GM19467 (cell line): ENCODE measurements at regions not wholly inside any gene's neighbourhood (a gene's known extent, or its start where the extent isn't known, plus 50 kb on each side); places are given as distances from the start of the nearest gene placed in this dataset.

Experiments
- ATAC-seq: cut with Tn5 transposase; IDR thresholded peaks from one replicate; pipeline ENCODE4 v1.9.1; 2021; ENCODE audit warnings: mild to moderate bottlenecking, moderate library complexity; ENCODE audit not compliant: unreplicated experiment

DNA sequence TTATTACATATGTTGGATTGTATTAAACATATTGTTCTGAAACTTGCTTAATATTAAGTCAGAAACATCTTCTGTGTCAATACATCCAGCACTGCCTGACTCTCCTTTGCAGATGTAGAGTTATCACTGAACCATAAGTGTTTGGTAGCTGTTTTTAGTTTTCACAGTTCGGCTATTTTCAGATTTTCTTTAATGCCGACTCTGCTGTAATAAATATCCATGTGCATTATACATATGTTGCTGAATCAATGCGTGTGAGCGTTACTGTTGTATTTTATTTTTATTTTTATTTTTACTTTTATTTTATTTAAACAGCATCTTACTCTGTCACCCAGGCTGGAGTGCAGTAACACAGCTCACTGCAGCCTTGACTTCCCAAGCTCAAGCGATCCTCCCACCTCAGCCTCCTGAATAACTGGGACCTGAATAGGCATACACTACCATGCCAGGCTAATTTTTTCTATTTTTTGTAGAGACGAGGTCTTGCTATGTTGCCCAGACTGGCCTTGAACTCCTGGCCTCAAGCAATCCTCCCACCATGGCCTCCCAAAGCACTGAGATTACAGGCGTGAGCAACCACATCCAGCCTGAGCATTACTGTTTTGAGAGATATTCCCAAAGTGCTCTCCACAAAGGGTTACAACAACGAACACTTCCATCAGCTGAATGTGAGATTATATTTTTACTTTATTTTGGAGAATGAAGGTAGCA, 50.7 kb upstream of the NOCT start:
- no peak for ATAC-seq

DNA sequence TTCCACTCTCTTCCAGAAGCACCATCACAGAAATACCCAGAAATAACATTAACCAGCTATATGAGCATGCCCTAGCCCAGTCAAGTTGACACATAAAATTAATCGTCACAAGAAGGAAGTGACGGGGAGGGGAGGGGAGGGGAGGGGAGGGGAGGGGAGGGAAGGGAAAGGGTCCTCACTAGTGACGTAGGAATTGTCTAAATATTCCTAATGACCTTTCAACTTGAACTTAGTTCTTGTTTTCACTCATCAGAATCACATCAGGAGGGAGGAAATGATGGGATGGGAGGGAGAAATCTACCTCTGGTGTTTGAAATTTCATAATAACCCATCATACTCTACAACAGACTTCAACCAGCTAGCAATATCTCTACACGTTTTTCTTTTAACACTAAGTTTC, 52.2 kb upstream of the NOCT start:
- no peak for ATAC-seq

DNA sequence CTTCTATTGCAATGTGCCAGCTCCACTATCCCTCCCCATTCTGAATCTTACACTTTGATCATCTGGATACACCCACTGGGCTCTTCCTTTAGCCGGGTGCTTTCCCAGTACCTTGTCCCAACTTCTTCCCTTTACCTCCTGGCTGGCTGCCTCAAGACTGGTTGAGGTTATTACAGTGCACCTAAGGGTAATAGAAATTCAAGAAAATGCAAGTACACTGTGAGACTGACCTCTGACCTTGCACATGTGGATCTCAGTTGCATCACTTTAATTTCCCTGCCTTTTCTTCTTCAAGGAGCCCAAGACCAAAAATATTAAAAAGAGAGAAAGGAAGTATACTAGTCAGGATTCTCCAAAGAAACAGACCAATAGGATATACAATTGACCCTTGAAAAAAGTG, 53.9 kb upstream of the NOCT start:
- no peak for ATAC-seq

DNA sequence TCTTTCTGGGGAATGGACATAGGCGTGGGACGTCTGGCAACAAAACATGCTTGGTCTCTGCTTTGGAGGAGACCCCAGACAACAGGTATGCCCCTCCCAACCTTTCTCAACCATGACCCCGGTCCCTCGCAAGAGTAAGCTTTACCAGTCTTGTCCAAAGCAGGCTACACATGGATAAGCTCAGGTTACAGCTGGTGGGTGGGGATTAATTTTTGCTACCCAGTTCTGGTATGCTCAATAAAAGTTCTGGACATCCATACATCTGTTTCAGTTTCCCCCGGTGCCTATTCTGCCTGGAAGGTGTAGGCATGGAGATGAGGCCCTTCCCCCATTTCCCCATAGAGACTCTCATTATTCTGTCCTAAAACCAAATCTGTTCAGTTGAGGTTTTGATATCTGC, 54.5 kb upstream of the NOCT start:
- ATAC-seq = no peak

DNA sequence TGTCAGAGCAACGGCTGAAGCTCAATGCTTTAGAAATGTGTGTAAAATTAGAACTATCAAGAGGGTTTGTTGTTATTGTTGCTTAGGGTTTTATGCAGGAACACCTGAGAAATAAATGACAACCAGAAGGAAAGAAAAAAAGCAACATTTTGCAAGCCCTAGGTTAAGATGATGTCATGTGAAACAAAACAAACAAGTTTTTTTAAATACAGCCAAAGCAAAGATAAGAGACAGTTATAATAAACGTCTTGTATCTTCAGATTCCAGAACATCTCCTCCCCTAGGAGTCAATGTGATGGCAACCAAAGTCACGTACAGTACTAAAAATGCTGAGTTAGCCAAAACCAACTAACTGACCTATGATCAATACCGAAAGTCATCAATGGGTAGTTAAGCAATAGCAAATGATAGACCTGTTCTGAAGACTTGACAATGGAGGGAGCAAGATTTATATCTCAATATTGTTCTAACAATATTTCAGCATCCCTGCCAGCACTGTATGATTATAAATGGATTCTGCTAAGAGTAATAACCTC, 55.3 kb upstream of the NOCT start:
- ATAC-seq = no peak

DNA sequence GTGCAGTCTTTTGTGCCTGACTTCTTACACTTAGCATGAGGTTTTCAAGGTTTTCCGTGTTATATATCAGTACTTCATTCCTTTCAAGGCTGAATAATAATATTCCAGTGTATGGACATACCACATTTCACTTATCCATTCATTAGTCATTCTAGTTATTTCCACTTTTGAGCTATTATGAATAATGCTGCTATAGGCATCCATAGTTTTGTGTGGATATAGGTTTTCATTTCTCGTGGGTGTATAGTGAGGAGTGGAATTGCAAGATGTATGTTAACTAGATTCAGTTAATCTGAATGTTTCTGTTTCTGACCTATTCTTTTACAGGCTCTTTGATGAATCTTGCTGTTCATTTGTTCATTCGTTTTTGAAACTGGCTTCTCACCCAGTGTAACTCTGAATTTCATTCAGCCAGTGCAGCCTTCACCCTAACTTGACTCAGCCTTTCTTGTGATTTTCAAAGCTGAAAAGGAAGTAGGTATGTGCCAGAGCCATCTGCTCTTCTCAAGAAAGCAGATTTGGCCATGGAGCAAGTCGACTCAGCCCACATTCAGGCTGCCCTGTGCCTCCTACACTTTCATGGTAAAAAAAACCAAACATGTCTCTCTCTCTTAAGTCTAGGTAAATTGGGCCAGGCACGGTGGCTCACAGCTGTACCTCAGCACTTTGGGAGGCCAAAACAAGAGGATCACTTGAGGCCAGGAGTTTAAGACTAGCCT, 56.3 kb upstream of the NOCT start:
- ATAC-seq = no peak

DNA sequence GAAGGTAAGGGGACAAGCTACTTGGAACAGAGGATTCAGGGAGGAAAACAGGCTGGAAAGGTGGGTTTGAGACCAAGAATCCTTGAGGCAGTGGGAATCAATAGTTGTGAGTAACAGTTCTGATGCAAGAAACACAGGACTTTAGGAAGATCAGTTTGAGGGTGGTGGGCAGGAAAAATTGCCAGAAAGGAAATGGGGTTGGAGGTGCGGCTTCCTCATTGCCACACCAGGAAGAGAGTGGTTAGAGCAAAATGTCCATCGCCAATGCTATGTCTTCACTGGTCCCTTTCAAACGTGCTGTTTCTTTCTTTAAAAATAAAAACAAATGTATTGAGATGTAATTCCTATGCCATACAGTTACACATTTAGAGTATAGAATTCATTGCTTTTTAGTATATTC, 57.1 kb upstream of the NOCT start:
- no peak for ATAC-seq

DNA sequence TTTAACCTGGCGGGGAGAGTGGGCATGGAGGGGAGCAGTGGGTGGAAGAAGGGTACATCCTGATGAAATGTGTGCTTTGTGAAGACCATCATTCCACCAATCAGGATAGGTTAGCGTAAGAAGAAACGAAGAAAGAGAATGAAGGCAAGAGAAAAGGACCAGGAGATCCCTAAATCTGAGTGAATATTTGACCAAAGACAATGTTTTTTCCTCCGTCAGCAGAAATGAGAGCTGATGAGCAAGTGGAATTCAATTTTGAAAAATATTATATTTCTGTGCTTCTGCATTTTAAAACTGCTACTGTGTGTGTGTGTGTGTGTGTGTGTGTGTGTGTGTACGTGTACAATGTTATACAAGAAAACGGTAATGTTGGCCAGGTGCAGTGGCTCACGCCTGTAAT, 58.3 kb upstream of the NOCT start:
- no peak for ATAC-seq

DNA sequence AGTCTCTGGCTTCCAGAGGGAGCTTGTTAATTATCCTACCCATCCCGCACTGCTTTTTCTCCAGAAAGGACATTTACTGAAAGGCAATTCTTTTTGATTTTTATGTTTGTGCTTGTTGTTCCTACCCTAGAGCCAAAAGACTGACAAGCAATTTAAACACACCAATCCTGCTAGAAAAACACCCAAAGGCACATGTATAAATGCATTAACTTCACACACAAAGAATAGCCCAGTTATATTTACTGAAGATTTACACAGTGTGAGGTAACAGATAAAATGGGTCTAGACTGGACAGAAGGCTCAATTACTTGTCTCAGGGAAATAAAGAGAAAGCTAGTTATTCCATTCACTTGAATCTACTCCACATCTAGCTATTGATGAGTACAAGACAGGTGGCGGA, 61.2 kb upstream of the NOCT start:
- no peak for ATAC-seq

DNA sequence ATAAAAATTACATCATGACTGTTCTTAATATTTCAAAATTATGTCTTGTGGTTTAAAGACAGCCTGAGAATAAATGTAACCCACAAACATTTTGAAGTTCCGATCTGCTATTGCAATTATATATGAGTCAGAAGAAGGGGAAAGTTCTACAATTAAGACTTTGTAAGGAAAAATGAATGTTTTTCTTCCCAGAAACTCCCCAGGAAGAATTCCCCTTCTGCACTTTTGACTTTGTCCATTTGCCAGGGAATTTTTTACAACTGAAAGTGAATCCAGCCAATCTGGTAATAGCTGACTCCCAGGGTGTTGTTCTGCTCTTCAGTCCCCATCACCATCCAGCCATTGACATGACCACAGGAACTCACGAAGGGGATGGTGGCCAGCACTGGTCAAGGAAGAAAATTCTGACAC, 61.6 kb upstream of the NOCT start:
- ATAC-seq = no peak

DNA sequence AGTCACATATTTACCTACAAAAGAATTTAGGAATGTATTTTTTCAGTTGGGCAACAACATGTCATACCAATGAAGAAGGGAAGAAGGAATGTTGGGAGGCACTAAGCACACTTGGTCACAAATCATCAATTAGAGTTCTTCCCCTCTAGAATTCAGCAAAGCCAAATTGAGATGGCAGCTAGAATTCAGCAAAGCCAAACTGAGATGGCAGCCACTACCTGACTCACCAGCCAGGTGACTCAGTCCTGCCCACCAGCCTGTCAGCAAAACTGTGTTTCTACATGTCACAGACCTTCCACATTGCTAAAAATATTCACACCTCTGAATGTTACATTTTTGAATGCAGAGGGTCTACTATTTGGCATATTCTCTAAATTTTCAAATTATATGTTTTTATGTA, 63.2 kb upstream of the NOCT start:
- no peak for ATAC-seq

DNA sequence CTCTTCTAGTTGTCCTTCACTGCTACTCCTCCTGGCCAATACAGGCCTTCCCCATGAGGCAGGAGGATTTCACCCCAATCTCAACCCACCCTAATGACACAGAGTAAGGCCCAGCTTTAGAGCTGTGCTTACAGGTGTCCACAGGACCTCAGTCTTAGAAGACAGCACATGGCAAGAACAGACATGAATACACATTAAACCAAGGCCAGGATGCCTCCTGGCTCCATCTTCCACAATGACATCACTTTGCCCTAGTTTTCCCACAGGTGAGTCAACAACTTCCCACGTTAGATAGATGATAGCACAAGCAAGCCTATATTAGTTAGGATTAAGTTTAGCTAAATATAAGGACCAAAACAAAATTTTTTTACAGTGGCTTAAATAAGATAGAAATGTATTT, 63.8 kb upstream of the NOCT start:
- no peak for ATAC-seq

DNA sequence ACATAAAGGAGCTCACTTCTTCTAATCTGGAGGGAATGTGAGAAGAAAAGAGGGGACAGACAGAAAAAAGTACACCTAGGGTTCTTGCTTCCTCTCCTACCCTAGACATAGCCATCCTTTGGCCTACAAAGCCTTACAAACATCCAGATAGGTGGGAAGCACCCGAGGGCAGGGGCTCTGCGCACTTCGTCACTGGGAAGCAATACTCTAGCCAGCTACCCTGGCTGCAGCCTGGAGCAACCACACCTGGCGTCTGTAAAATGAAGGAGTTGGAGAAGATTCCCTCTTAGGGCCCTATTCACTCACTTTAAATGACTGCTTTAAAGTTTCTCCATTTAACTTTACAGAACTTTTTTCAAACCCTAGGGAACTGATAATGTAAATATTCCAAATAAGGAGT, 65.7 kb upstream of the NOCT start:
- no peak for ATAC-seq

DNA sequence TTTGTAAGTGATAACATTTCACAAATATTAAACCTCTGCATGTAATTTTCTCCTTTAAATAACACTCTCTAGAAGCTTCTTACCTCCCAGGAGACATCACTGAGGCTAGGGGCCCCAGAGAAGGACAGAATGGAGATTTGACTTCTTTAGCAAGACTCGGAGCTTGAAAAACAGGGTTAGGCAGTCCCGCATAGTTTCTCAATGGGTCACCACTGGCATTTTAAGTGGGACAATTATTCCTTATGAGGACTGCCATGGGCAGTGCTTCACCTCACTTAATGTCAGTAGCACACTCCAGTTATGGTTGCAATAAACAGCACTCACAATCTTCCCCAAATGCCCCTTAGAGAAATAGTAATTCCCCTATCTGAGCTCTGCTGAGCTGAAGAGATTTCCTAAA, 66.7 kb upstream of the NOCT start:
- ATAC-seq = no peak

DNA sequence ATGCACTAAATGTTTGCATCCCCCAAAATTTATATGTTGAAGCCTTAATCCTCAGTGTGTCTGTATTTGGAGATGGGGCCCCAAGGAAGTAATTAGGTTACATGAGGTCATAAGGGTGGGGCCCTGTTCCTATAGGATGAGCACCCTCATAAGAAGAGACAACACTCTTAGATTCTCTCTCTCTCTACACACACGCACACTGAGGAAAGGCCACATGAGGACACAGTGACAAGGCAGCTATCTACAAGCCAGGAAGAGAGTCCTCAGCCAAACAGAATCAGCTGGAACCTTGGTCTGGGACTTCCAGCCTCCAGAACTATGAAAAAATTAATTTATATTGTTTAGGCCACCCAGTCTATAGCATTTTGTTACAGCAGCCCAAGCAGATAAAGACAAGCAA, 69.3 kb upstream of the NOCT start:
- no peak for ATAC-seq

DNA sequence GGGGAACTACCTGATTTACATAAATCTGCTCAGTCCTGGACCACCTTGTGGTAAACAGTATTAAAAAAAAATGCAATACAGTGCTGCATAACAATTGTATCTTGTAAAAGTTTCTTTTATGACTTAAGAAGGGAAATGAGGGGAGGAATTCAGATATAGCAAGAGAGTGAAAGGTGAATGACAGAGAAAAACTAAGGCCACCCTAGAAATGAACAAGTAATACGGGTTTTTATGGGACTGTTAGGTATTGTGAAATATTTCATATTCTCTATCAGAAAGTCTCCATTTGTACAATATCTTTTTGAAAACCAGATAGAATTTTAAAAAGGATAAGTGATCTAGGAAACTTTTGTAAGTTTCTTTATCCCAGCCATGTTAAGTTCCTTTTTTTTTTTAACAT, 69.7 kb upstream of the NOCT start:
- ATAC-seq = no peak

DNA sequence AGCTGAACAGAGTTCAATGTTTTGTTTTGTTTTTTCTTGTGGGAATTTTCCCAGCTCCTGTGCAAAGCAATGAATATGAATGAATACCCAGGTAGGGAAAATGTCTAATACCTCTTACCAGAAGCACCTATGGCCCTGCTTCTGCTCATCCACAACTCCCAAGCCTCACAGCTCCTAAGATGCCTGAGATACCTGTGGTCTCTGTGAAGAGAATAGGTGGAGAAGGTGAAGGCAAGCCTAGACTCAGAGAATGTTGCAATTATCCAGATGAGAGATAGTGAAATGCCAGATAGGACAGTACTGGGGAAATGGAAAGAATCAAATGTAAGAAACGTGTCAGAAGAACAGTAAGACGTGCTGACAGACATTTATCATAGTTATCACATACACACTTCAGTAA, 70.2 kb upstream of the NOCT start:
- ATAC-seq = no peak

DNA sequence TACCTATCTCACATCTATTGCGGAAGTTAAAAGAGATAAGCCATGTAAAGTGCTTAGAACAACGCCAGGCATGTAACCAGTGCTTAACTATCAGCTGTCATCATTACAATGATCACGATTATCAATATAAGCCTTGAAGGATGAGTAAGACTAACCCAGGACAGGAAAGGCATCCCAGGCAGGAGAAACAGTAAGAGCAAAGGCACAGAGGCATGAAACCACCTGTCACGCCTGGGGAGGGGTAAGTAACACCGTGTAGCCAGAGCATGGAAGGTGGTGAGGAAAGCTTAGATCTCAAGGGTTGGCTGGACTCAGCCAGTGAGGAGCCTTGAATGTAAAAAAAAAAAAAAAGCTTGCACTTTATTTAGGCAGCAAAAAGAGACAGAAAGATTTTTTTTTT, 71.7 kb upstream of the NOCT start:
- no peak for ATAC-seq

DNA sequence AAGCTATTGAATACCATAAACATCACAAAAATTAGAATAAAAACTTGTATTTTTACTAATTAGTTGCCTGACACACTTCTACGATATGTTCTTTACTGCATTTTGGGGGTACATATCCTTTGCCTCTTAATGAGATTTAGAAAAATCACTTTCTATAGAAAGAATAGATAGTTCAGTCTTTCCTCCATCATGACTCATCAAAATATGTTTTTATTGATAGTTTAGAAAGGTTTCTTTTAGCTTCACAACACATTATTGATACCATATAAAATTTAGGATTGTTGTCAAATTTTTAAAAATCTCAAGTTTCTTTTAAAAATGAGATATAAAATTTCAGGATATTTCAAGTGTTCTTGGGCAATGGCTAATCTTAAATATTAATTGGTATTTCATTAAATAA, 74.5 kb upstream of the NOCT start:
- no peak for ATAC-seq

DNA sequence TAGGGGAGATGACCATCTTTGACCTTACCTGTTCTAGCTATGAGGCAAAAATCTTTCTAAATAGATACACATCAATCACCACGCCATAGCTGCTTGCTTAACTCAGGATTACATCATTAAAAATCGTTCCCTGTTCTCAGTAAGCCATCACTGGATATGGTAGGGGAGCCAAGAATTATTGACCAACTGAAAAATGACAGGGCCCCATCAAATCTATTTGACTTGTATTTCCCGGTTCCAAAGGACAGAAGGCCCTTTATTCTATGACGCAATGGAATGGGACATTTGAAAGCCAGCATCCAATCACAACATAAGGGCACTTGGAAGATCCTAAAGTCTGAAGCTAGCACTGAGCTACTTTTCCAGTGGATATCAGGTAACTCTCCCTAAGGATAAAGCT, 75.6 kb upstream of the NOCT start:
- ATAC-seq = no peak

DNA sequence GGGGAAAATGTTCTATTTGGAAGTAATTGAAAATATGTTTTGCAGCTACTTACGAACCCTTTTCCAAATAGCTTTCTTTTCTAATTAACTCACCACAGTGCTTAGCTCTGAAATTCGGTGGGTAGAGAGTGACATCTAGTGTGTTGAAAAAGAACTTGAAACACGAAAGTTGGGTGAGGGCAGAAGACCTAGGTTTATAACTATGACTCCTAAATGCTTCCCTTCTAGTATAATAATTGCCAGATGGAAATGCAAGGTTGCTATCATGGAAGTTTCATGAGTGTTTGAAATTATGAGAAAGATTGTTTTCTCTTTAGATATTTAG, 77.3 kb upstream of the NOCT start:
- ATAC-seq = peak; percentile 63

DNA sequence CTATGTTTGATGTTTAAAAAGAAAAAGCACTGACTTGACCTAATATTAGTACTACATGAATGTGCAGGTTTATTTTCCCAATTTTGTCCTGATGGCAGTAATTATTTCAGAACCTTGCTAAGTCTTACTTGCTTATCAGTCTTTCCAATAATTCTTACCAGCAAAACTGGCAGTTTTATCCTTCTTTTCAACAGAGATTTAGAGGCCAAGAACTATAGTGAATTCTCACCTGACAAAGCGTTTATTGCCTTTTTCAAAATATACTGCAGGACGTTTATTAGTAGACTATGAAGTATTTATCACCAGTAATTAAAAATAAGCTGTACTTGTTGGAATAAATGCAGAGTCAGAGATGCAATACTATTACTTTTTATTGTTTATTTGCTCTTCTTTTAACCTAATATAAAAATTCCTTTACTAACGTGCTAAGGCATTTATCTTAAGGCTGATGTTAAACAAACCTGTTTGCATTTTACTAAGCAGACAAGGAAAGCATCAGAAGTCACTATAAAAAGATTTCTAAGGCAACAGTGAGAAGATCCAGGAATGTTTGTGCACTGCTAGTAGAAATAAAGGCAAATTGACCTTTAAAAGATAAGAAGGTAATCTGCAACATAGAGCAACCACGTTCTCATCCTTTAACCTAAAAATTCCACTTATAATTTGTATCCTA, 80.3 kb upstream of the NOCT start:
- no peak for ATAC-seq
